ENCODE measurements at regions not wholly inside any gene's neighbourhood (a gene's known extent, or its start where the extent isn't known, plus 50 kb on each side); places are given as distances from the start of the nearest gene placed in this dataset.

DNA sequence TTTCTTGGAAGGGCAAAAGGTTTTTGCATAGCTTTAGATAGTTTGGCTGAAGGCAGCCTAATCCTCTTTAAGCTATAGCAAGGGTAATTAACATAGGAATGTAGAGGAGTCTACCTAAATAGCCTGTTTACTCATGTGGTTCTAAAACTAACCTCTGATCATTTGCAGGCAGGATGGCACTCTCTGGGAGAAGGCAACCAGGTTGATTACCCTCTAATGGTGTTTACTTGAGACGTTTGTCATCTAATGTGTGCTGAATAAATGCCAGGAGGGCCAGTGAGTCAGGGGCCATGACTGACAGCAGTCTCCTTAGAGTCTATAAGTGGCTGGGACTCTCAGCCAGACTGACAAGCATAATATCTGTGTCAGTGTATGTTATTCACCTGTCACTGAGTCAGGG, 286.4 kb downstream of the PCNX1 start:
- TF ChIP-seq, protein P1, sequence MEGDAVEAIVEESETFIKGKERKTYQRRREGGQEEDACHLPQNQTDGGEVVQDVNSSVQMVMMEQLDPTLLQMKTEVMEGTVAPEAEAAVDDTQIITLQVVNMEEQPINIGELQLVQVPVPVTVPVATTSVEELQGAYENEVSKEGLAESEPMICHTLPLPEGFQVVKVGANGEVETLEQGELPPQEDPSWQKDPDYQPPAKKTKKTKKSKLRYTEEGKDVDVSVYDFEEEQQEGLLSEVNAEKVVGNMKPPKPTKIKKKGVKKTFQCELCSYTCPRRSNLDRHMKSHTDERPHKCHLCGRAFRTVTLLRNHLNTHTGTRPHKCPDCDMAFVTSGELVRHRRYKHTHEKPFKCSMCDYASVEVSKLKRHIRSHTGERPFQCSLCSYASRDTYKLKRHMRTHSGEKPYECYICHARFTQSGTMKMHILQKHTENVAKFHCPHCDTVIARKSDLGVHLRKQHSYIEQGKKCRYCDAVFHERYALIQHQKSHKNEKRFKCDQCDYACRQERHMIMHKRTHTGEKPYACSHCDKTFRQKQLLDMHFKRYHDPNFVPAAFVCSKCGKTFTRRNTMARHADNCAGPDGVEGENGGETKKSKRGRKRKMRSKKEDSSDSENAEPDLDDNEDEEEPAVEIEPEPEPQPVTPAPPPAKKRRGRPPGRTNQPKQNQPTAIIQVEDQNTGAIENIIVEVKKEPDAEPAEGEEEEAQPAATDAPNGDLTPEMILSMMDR (IDR thresholded peaks at IDR 0.05) = no peak
- no peak for TF ChIP-seq POLR2A (IDR thresholded peaks at IDR 0.05)

Data from uterus (tissue), 2 donors.